Activated T-cell treated with anti-CD3 and anti-CD28 coated beads, Interleukin-2, amount 50 U/mL, for 72 hours (primary cell): ENCODE measurements at regions not wholly inside any gene's neighbourhood (a gene's known extent, or its start where the extent isn't known, plus 50 kb on each side); places are given as distances from the start of the nearest gene placed in this dataset.
"Not testable (repeated sequence)": the region's sequence is repeated elsewhere in the genome, so short reads cannot be mapped to it uniquely, and the experiment has no call there.

Experiments used
- ATAC-seq, 2 donors: fragments of 150-1000 bp; cut with Tn5 transposase; replicated peaks in 1 of 2; 2 replicates each; pipeline ENCODE4 v1.10.0; 2021; ENCODE audit warnings: moderate library complexity in 2 of 2, mild to moderate bottlenecking in 1 of 2
- DNase-seq, 2 donors: peaks; one replicate each; pipeline ENCODE4 v3.0.0; 2021 to 2022; ENCODE audit warnings: mixed read lengths in 1 of 2
- H3K27ac Mint-ChIP-seq: one replicate; pipeline ENCODE4 v1.8.0; 2022; ENCODE audit warnings: mild to moderate bottlenecking, moderate library complexity, mixed read lengths
- H3K27me3 Mint-ChIP-seq: one replicate; pipeline ENCODE4 v1.8.0; 2022; ENCODE audit warnings: low read depth, mixed read lengths
- H3K36me3 Mint-ChIP-seq, 2 donors: one replicate each; pipeline ENCODE4 v1.8.0; 2022; ENCODE audit warnings: mixed read lengths in 2 of 2, mild to moderate bottlenecking in 1 of 2; ENCODE audit not compliant: insufficient read depth in 2 of 2
- H3K4me1 Mint-ChIP-seq: one replicate; pipeline ENCODE4 v1.8.0; 2022; ENCODE audit warnings: low read depth, mixed read lengths
- H3K4me3 Mint-ChIP-seq, 2 donors: one replicate each; pipeline ENCODE4 v1.8.0; 2022; ENCODE audit warnings: mild to moderate bottlenecking in 2 of 2, mixed read lengths in 2 of 2, moderate library complexity in 2 of 2
- H3K9me3 Mint-ChIP-seq, 2 donors: one replicate each; pipeline ENCODE4 v1.8.0; 2022; ENCODE audit warnings: mixed read lengths in 2 of 2

GRCh38 chr6:68108233-68108835 lies 526.7 kb upstream of the ADGRB3 start:
- no peak overlapping the region for H3K4me3 Mint-ChIP-seq
- no peaks in the 10 kb centered on the region for H3K4me1 Mint-ChIP-seq
- ATAC-seq = no peak
- peaks cover 0 to 4% of the 10 kb centered on the region in 2 donors for H3K9me3 Mint-ChIP-seq
- no peak overlapping the region for H3K27ac Mint-ChIP-seq
- no peaks in the 10 kb centered on the region for H3K27me3 Mint-ChIP-seq
- H3K36me3 Mint-ChIP-seq = no peaks in the 10 kb centered on the region
- DNase-seq = no peak

- H3K9me3 Mint-ChIP-seq = peaks cover 3 to 4% of the 10 kb centered on the region in 2 donors
- no peak overlapping the region for H3K4me3 Mint-ChIP-seq
- H3K4me1 Mint-ChIP-seq = no peaks in the 10 kb centered on the region
- ATAC-seq (no peak), DNase-seq (no peak)
- no peak overlapping the region for H3K27ac Mint-ChIP-seq
- no peaks in the 10 kb centered on the region for H3K36me3 Mint-ChIP-seq
- no peaks in the 10 kb centered on the region for H3K27me3 Mint-ChIP-seq
These were observed 541.0 kb upstream of the ADGRB3 start for GRCh38 chr6:68094070-68094469.

GRCh38 chr6:68087399-68088133 lies 547.5 kb upstream of the ADGRB3 start:
- Mint-ChIP-seq H3K4me3 (no peak overlapping the region), H3K27ac (no peak overlapping the region), H3K9me3 (no peaks in the 10 kb centered on the region), H3K27me3 (no peaks in the 10 kb centered on the region), H3K36me3 (no peaks in the 10 kb centered on the region), H3K4me1 (no peaks in the 10 kb centered on the region)
- DNase-seq (no peak), ATAC-seq (no peak)

- DNase-seq (no peak), ATAC-seq (no peak)
- H3K9me3 Mint-ChIP-seq = no peaks in the 10 kb centered on the region
- H3K36me3 Mint-ChIP-seq = no peaks in the 10 kb centered on the region
- H3K27ac Mint-ChIP-seq = no peak overlapping the region
- no peak overlapping the region for H3K4me3 Mint-ChIP-seq
- H3K27me3 Mint-ChIP-seq = no peaks in the 10 kb centered on the region
- H3K4me1 Mint-ChIP-seq = no peaks in the 10 kb centered on the region
These were observed 548.9 kb upstream of the ADGRB3 start for GRCh38 chr6:68086199-68086598.

- DNase-seq, ATAC-seq, H3K36me3 Mint-ChIP-seq, H3K4me3 Mint-ChIP-seq, H3K27me3 Mint-ChIP-seq, H3K4me1 Mint-ChIP-seq, H3K9me3 Mint-ChIP-seq, H3K27ac Mint-ChIP-seq: not testable (repeated sequence)
These were observed 549.5 kb upstream of the ADGRB3 start for GRCh38 chr6:68085599-68085998.

GRCh38 chr6:68082086-68082485 lies 553.0 kb upstream of the ADGRB3 start:
- no peaks in the 10 kb centered on the region for H3K4me1 Mint-ChIP-seq
- ATAC-seq (no peak), DNase-seq (no peak)
- no peak overlapping the region for H3K27ac Mint-ChIP-seq
- no peaks in the 10 kb centered on the region for H3K36me3 Mint-ChIP-seq
- H3K27me3 Mint-ChIP-seq = no peaks in the 10 kb centered on the region
- H3K9me3 Mint-ChIP-seq = peaks cover 2 to 3% of the 10 kb centered on the region in 2 donors
- H3K4me3 Mint-ChIP-seq = no peak overlapping the region

- peaks cover 2 to 3% of the 10 kb centered on the region in 2 donors for H3K9me3 Mint-ChIP-seq
- H3K27ac Mint-ChIP-seq = no peak overlapping the region
- H3K4me3 Mint-ChIP-seq = no peak overlapping the region
- H3K4me1 Mint-ChIP-seq = no peaks in the 10 kb centered on the region
- ATAC-seq = no peak
- no peak for DNase-seq
- H3K27me3 Mint-ChIP-seq = no peaks in the 10 kb centered on the region
- no peaks in the 10 kb centered on the region for H3K36me3 Mint-ChIP-seq
These were observed 555.0 kb upstream of the ADGRB3 start for GRCh38 chr6:68080074-68080473.

- Mint-ChIP-seq H3K4me3 (no peak overlapping the region), H3K4me1 (no peaks in the 10 kb centered on the region), H3K36me3 (no peaks in the 10 kb centered on the region), H3K27ac (no peak overlapping the region), H3K9me3 (peaks cover 3 to 5% of the 10 kb centered on the region in 2 donors), H3K27me3 (no peaks in the 10 kb centered on the region)
- DNase-seq (no peak), ATAC-seq (no peak)
These were observed 557.4 kb upstream of the ADGRB3 start for GRCh38 chr6:68077661-68078060.

GRCh38 chr6:68071740-68072139 lies 563.3 kb upstream of the ADGRB3 start:
- DNase-seq (no peak), ATAC-seq (no peak)
- H3K36me3 Mint-ChIP-seq = no peaks in the 10 kb centered on the region
- H3K27me3 Mint-ChIP-seq = no peaks in the 10 kb centered on the region
- peaks cover 1 to 6% of the 10 kb centered on the region in 2 donors for H3K9me3 Mint-ChIP-seq
- no peaks in the 10 kb centered on the region for H3K4me1 Mint-ChIP-seq
- H3K4me3 Mint-ChIP-seq = no peak overlapping the region
- H3K27ac Mint-ChIP-seq = no peak overlapping the region

GRCh38 chr6:68069921-68070710 lies 565.0 kb upstream of the ADGRB3 start:
- Mint-ChIP-seq H3K36me3 (no peaks in the 10 kb centered on the region), H3K27ac (no peak overlapping the region), H3K27me3 (no peaks in the 10 kb centered on the region), H3K9me3 (peaks cover 1 to 6% of the 10 kb centered on the region in 2 donors), H3K4me1 (no peaks in the 10 kb centered on the region), H3K4me3 (no peak overlapping the region)
- no peak for DNase-seq
- no peak for ATAC-seq

- Mint-ChIP-seq H3K27ac (no peak overlapping the region), H3K4me1 (no peaks in the 10 kb centered on the region), H3K9me3 (peaks cover 0 to 4% of the 10 kb centered on the region in 2 donors), H3K4me3 (no peak overlapping the region), H3K27me3 (no peaks in the 10 kb centered on the region), H3K36me3 (no peaks in the 10 kb centered on the region)
- ATAC-seq = no peak
- no peak for DNase-seq
These were observed 575.2 kb upstream of the ADGRB3 start for GRCh38 chr6:68059899-68060298.

- Mint-ChIP-seq H3K27me3 (no peaks in the 10 kb centered on the region), H3K9me3 (peaks cover 0 to 2% of the 10 kb centered on the region in 2 donors), H3K4me1 (no peaks in the 10 kb centered on the region), H3K27ac (no peak overlapping the region), H3K36me3 (no peaks in the 10 kb centered on the region), H3K4me3 (no peak overlapping the region)
- DNase-seq (no peak), ATAC-seq (no peak)
These were observed 575.8 kb upstream of the ADGRB3 start for GRCh38 chr6:68059261-68059660.

- H3K4me3 Mint-ChIP-seq, H3K4me1 Mint-ChIP-seq, H3K27ac Mint-ChIP-seq, H3K27me3 Mint-ChIP-seq, H3K9me3 Mint-ChIP-seq, ATAC-seq, H3K36me3 Mint-ChIP-seq, DNase-seq: not testable (repeated sequence)
These were observed 578.5 kb upstream of the ADGRB3 start for GRCh38 chr6:68056596-68056995.
